ENCODE measurements at regions not wholly inside any gene's neighbourhood (a gene's known extent, or its start where the extent isn't known, plus 50 kb on each side); places are given as distances from the start of the nearest gene placed in this dataset.

GRCh38 chr6:122154912-122155575, 244.4 kb upstream of the HSF2 start:
- no peak for DNase-seq
- no peaks in the 10 kb centered on the region for H3K4me1 ChIP-seq (ENCODE audit: insufficient read depth)
- no peaks in the 10 kb centered on the region for H3K9me3 ChIP-seq (ENCODE audit: low read depth)
- no peaks in the 10 kb centered on the region for H3F3A ChIP-seq (ENCODE audit: insufficient read depth)
- in situ Hi-C loops (cut with MboI), result no loop called here
- no peaks in the 10 kb centered on the region for H4K20me1 ChIP-seq (ENCODE audit: insufficient read depth)
- no peaks in the 10 kb centered on the region for H3K36me3 ChIP-seq (ENCODE audit: low read depth)
- no peaks in the 10 kb centered on the region for H3K27me3 ChIP-seq (replicated peaks; ENCODE audit: insufficient read depth)
- H3K4me3 ChIP-seq, result no peak overlapping the region
- no peak overlapping the region for H3K9ac ChIP-seq
- no peaks in the 10 kb centered on the region for H3K9me2 ChIP-seq (ENCODE audit: insufficient read depth)
- WGBS, 2 experiments (ENCODE audit: low coverage in 1 of 2, low lambda C conversion rate in 2 of 2, missing lambda C conversion rate in 2 of 2), result 26 to 32% methylated on average over 2 of the region's 2 CpGs
- no peak overlapping the region for H3K4me2 ChIP-seq (ENCODE audit: unreplicated experiment)
- TF ChIP-seq EZH2phosphoT487 (IDR thresholded peaks at IDR 0.05; ENCODE audit: insufficient read depth, low read depth) (no peak), EZH2 (IDR thresholded peaks at IDR 0.05; ENCODE audit: insufficient read depth, poor library complexity, severe bottlenecking) (no peak)
- H3K27ac ChIP-seq, result no peak overlapping the region
- no peaks in the 10 kb centered on the region for H3K79me2 ChIP-seq (ENCODE audit: insufficient read depth)
- H2AFZ ChIP-seq, result no peak overlapping the region

GRCh38 chr6:122161136-122161535, 238.3 kb upstream of the HSF2 start:
- Histone ChIP-seq H3K79me2 (ENCODE audit: insufficient read depth) (no peaks in the 10 kb centered on the region), H3K27me3 (replicated peaks; ENCODE audit: insufficient read depth) (no peaks in the 10 kb centered on the region), H3K9ac (no peak overlapping the region), H3K4me2 (ENCODE audit: unreplicated experiment) (no peak overlapping the region), H4K20me1 (ENCODE audit: insufficient read depth) (no peaks in the 10 kb centered on the region), H3K36me3 (ENCODE audit: low read depth) (no peaks in the 10 kb centered on the region), H3F3A (ENCODE audit: insufficient read depth) (no peaks in the 10 kb centered on the region), H3K9me2 (ENCODE audit: insufficient read depth) (no peaks in the 10 kb centered on the region), H2AFZ (no peak overlapping the region), H3K27ac (no peak overlapping the region), H3K9me3 (ENCODE audit: low read depth) (no peaks in the 10 kb centered on the region), H3K4me3 (no peak overlapping the region), H3K4me1 (ENCODE audit: insufficient read depth) (no peaks in the 10 kb centered on the region)
- no peak for DNase-seq
- in situ Hi-C loops (cut with MboI), result no loop called here
- TF ChIP-seq EZH2phosphoT487 (IDR thresholded peaks at IDR 0.05; ENCODE audit: insufficient read depth, low read depth), result no peak
- no peak for TF ChIP-seq EZH2 (IDR thresholded peaks at IDR 0.05; ENCODE audit: insufficient read depth, poor library complexity, severe bottlenecking)
- 45 to 46% methylated on average over 5 of the region's 5 CpGs for WGBS, 2 experiments (ENCODE audit: low coverage in 1 of 2, low lambda C conversion rate in 2 of 2, missing lambda C conversion rate in 2 of 2)

- no peaks in the 10 kb centered on the region for H3K27me3 ChIP-seq (replicated peaks; ENCODE audit: insufficient read depth)
Observed at GRCh38 chr6:122165014-122165413, 234.4 kb upstream of the HSF2 start.

GRCh38 chr6:122170274-122170673, 229.2 kb upstream of the HSF2 start:
- Histone ChIP-seq H4K20me1 (ENCODE audit: insufficient read depth) (no peaks in the 10 kb centered on the region), H3K27ac (no peak overlapping the region), H3K9me3 (ENCODE audit: low read depth) (no peaks in the 10 kb centered on the region), H2AFZ (no peak overlapping the region), H3F3A (ENCODE audit: insufficient read depth) (no peaks in the 10 kb centered on the region), H3K27me3 (replicated peaks; ENCODE audit: insufficient read depth) (no peaks in the 10 kb centered on the region), H3K9ac (no peak overlapping the region), H3K9me2 (ENCODE audit: insufficient read depth) (no peaks in the 10 kb centered on the region), H3K4me3 (no peak overlapping the region), H3K4me1 (ENCODE audit: insufficient read depth) (no peaks in the 10 kb centered on the region), H3K36me3 (ENCODE audit: low read depth) (no peaks in the 10 kb centered on the region), H3K79me2 (ENCODE audit: insufficient read depth) (no peaks in the 10 kb centered on the region), H3K4me2 (ENCODE audit: unreplicated experiment) (no peak overlapping the region)
- DNase-seq, result no peak
- 9 to 11% methylated on average over 2 of the region's 2 CpGs for WGBS, 2 experiments (ENCODE audit: low coverage in 1 of 2, low lambda C conversion rate in 2 of 2, missing lambda C conversion rate in 2 of 2)
- in situ Hi-C loops (cut with MboI), result no loop called here
- TF ChIP-seq EZH2phosphoT487 (IDR thresholded peaks at IDR 0.05; ENCODE audit: insufficient read depth, low read depth) (no peak), EZH2 (IDR thresholded peaks at IDR 0.05; ENCODE audit: insufficient read depth, poor library complexity, severe bottlenecking) (no peak)

More at GRCh38 chr6:122165014-122165413, 234.4 kb upstream of the HSF2 start:
- H2AFZ ChIP-seq, result no peak overlapping the region
- H4K20me1 ChIP-seq (ENCODE audit: insufficient read depth), result no peaks in the 10 kb centered on the region
- no peaks in the 10 kb centered on the region for H3K4me1 ChIP-seq (ENCODE audit: insufficient read depth)
- no peaks in the 10 kb centered on the region for H3K79me2 ChIP-seq (ENCODE audit: insufficient read depth)
- in situ Hi-C loops (cut with MboI), result no loop called here
- DNase-seq, result no peak
- H3K4me3 ChIP-seq, result no peak overlapping the region
- TF ChIP-seq EZH2 (IDR thresholded peaks at IDR 0.05; ENCODE audit: insufficient read depth, poor library complexity, severe bottlenecking) (no peak), EZH2phosphoT487 (IDR thresholded peaks at IDR 0.05; ENCODE audit: insufficient read depth, low read depth) (no peak)
- H3K9ac ChIP-seq, result no peak overlapping the region
- H3F3A ChIP-seq (ENCODE audit: insufficient read depth), result no peaks in the 10 kb centered on the region
- H3K9me2 ChIP-seq (ENCODE audit: insufficient read depth), result no peaks in the 10 kb centered on the region
- 86 to 92% methylated on average over 19 of the region's 20 CpGs for whole genome bisulfite sequencing, 2 experiments (ENCODE audit: low coverage in 1 of 2, low lambda C conversion rate in 2 of 2, missing lambda C conversion rate in 2 of 2)
- H3K9me3 ChIP-seq (ENCODE audit: low read depth), result no peaks in the 10 kb centered on the region
- H3K36me3 ChIP-seq (ENCODE audit: low read depth), result no peaks in the 10 kb centered on the region
- H3K4me2 ChIP-seq (ENCODE audit: unreplicated experiment), result no peak overlapping the region
- no peak overlapping the region for H3K27ac ChIP-seq
